H9 (cell line): ENCODE measurements at regions not wholly inside any gene's neighbourhood (a gene's known extent, or its start where the extent isn't known, plus 50 kb on each side); places are given as distances from the start of the nearest gene placed in this dataset.

Experiments used
- DNase-seq: peaks from one replicate; pipeline ENCODE4 v3.0.0-alpha.2; 2017
- H2AFZ ChIP-seq: one replicate; pipeline ENCODE4 v1.6.1; 2013; ENCODE audit warnings: mild to moderate bottlenecking, low read length, control low read depth, moderate library complexity
- H2AK5ac ChIP-seq: 2 replicates; pipeline ENCODE4 v1.6.1; 2013; ENCODE audit warnings: low read length, control low read depth, mixed read lengths; ENCODE audit not compliant: insufficient read length
- H2BK120ac ChIP-seq: one replicate; pipeline ENCODE4 v1.6.1; 2013; ENCODE audit warnings: low read depth, mild to moderate bottlenecking, low read length, control low read depth, inconsistent platforms; ENCODE audit not compliant: poor library complexity, severe bottlenecking
- H2BK12ac ChIP-seq: 2 replicates; pipeline ENCODE4 v1.6.1; 2013; ENCODE audit warnings: low read length, control low read depth, mixed read lengths, low read depth; ENCODE audit not compliant: insufficient read length
- H2BK15ac ChIP-seq: 2 replicates; pipeline ENCODE4 v1.6.1; 2013; ENCODE audit warnings: low read depth, low read length, control low read depth
- H2BK20ac ChIP-seq: one replicate; pipeline ENCODE4 v1.6.1; 2013; ENCODE audit warnings: low read depth, mild to moderate bottlenecking, low read length, control low read depth, inconsistent platforms; ENCODE audit not compliant: poor library complexity, severe bottlenecking
- H2BK5ac ChIP-seq: 2 replicates; pipeline ENCODE4 v1.6.1; 2013; ENCODE audit warnings: low read length, control low read depth, mixed read lengths; ENCODE audit not compliant: insufficient read length
- H3K14ac ChIP-seq: 2 replicates; pipeline ENCODE4 v1.6.1; 2013; ENCODE audit warnings: low read length, control low read depth; ENCODE audit not compliant: insufficient read depth
- H3K18ac ChIP-seq: 2 replicates; pipeline ENCODE4 v1.6.1; 2013; ENCODE audit warnings: low read depth, mild to moderate bottlenecking, mixed read lengths, low read length, control low read depth; ENCODE audit not compliant: insufficient read length
- H3K23ac ChIP-seq: 2 replicates; pipeline ENCODE4 v1.6.1; 2013; ENCODE audit warnings: low read length, control low read depth, mixed read lengths, low read depth; ENCODE audit not compliant: insufficient read length
- H3K23me2 ChIP-seq: 2 replicates; pipeline ENCODE4 v1.6.1; 2013; ENCODE audit warnings: low read depth, mild to moderate bottlenecking, mixed read lengths, low read length, control low read depth; ENCODE audit not compliant: insufficient read length, poor library complexity, severe bottlenecking
- H3K27ac ChIP-seq: 2 replicates; pipeline ENCODE4 v1.5.1; 2013; ENCODE audit warnings: low read length, control low read depth, mixed read lengths, low read depth; ENCODE audit not compliant: insufficient read length
- H3K27me3 ChIP-seq: 2 replicates; pipeline ENCODE4 v1.6.1; 2013; ENCODE audit warnings: low read length, control low read depth, inconsistent platforms; ENCODE audit not compliant: insufficient read depth
- H3K4ac ChIP-seq: 2 replicates; pipeline ENCODE4 v1.6.1; 2013; ENCODE audit warnings: low read depth, mild to moderate bottlenecking, control low read depth, inconsistent platforms, low read length, moderate library complexity
- H3K4me1 ChIP-seq: 2 replicates; pipeline ENCODE4 v1.6.1; 2013; ENCODE audit warnings: low read length, control low read depth, inconsistent platforms; ENCODE audit not compliant: insufficient read depth
- H3K4me2 ChIP-seq: 2 replicates; pipeline ENCODE4 v1.6.1; 2013; ENCODE audit warnings: low read length, control low read depth, mixed read lengths; ENCODE audit not compliant: insufficient read length, insufficient read depth
- H3K56ac ChIP-seq: 2 replicates; pipeline ENCODE4 v1.6.1; 2013; ENCODE audit warnings: low read depth, mild to moderate bottlenecking, mixed read lengths, low read length, control low read depth; ENCODE audit not compliant: insufficient read length
- H3K79me1 ChIP-seq: 2 replicates; pipeline ENCODE4 v1.6.1; 2013; ENCODE audit warnings: low read depth, mild to moderate bottlenecking, moderate library complexity, low read length, control low read depth, inconsistent platforms; ENCODE audit not compliant: insufficient read depth, poor library complexity, severe bottlenecking
- H3K79me2 ChIP-seq: 2 replicates; pipeline ENCODE4 v1.6.1; 2013; ENCODE audit warnings: low read length, control low read depth, inconsistent platforms; ENCODE audit not compliant: insufficient read depth
- H3K9ac ChIP-seq: 2 replicates; pipeline ENCODE4 v1.6.1; 2013; ENCODE audit warnings: low read length, control low read depth, mixed read lengths; ENCODE audit not compliant: insufficient read length; ENCODE audit errors: extremely low read depth
- H3K9me3 ChIP-seq: one replicate; pipeline ENCODE4 v1.6.1; 2013; ENCODE audit warnings: low read depth, low read length, inconsistent platforms; ENCODE audit not compliant: control insufficient read depth
- H3T11ph ChIP-seq: one replicate; pipeline ENCODE4 v1.6.1; 2013; ENCODE audit warnings: mild to moderate bottlenecking, low read length, control low read depth, inconsistent platforms
- H4K20me1 ChIP-seq: one replicate; pipeline ENCODE4 v1.6.1; 2013; ENCODE audit not compliant: control insufficient read depth, insufficient read length, insufficient read depth
- H4K5ac ChIP-seq: 2 replicates; pipeline ENCODE4 v1.6.1; 2013; ENCODE audit warnings: low read depth, mild to moderate bottlenecking, mixed read lengths, low read length, control low read depth; ENCODE audit not compliant: insufficient read length
- H4K8ac ChIP-seq: replicated peaks from 2 replicates; pipeline ENCODE4 v1.6.1; 2013; ENCODE audit warnings: low read length, control low read depth, mixed read lengths, low read depth; ENCODE audit not compliant: insufficient read length
- H4K91ac ChIP-seq: 2 replicates; pipeline ENCODE4 v1.6.1; 2013; ENCODE audit warnings: low read depth, mild to moderate bottlenecking, moderate library complexity, mixed read lengths, low read length, control low read depth; ENCODE audit not compliant: insufficient read length
- H3K27ac Mint-ChIP-seq, 3 experiments: 2 replicates in 2 of 3; 3 replicates in 1 of 3; pipeline ENCODE4 v1.8.0; 2020 to 2021; ENCODE audit warnings: mixed read lengths in 3 of 3, mild to moderate bottlenecking in 1 of 3, moderate library complexity in 1 of 3
- H3K27me3 Mint-ChIP-seq: 2 replicates; pipeline ENCODE4 v1.8.0; 2021; ENCODE audit warnings: low read depth, mild to moderate bottlenecking, moderate library complexity, mixed read lengths
- H3K36me3 Mint-ChIP-seq, 3 experiments: 2 replicates in 2 of 3; 3 replicates in 1 of 3; pipeline ENCODE4 v1.8.0; 2020 to 2021; ENCODE audit warnings: low read depth in 3 of 3, mixed read lengths in 3 of 3; ENCODE audit not compliant: insufficient read depth in 1 of 3
- H3K4me1 Mint-ChIP-seq, 2 experiments: 2 replicates each; pipeline ENCODE4 v1.8.0; 2020; ENCODE audit warnings: mixed read lengths in 2 of 2
- H3K4me3 Mint-ChIP-seq, 2 experiments: 2 replicates in 1 of 2; 3 replicates in 1 of 2; pipeline ENCODE4 v1.8.0; 2020 to 2021; ENCODE audit warnings: mild to moderate bottlenecking in 2 of 2, mixed read lengths in 2 of 2, moderate library complexity in 1 of 2
- H3K9me3 Mint-ChIP-seq, 2 experiments: 2 replicates in 1 of 2; 3 replicates in 1 of 2; pipeline ENCODE4 v1.8.0; 2020; ENCODE audit warnings: mild to moderate bottlenecking in 2 of 2, mixed read lengths in 2 of 2, moderate library complexity in 1 of 2
- TF ChIP-seq, protein P1 (sequence below): fragments of 200-600 bp; sonication (generic); conservative IDR thresholded peaks from 3 replicates; pipeline ENCODE4 v1.8.0; 2021; ENCODE audit warnings: antibody characterized with exemption, mild to moderate bottlenecking

DNA sequence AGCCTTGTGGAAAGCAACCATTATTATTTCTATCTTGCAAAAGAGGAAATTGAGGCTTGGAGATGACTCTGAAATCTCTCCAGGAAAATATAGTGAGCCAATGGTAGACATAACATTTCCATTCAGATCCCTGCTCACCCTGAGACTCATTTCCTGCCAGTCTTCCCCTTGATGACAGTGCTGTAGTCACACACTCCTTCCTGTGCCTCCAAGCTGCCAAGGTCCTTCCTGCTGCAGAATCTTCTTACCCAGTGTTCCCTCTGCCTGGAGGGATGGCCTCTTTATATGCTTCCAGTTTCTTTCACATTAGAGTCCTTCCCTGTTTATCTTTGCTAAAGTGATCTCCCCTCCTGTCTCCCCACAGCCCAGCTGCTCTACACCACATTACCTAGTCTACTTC lies 648.1 kb downstream of the TOX3 start:
- peaks cover 5% of the 10 kb centered on the region; the same call in 1 of the 2 replicates for H3K4me1 ChIP-seq
- H3K23ac ChIP-seq: no peak overlapping the region
- no peak overlapping the region for H3T11ph ChIP-seq
- no peaks in the 10 kb centered on the region; a peak in 1 of 5 replicates for H3K9me3 Mint-ChIP-seq
- H2BK12ac ChIP-seq: no peak overlapping the region
- no peak overlapping the region for H3K9ac ChIP-seq
- no peaks in the 10 kb centered on the region for H3K27me3 ChIP-seq
- no peak overlapping the region for H2BK20ac ChIP-seq
- H3K27ac Mint-ChIP-seq: peak overlapping the region in 1 of 3 experiments; percentile 41; a peak in 1 of 7 replicates
- H3K4me2 ChIP-seq: no peak overlapping the region
- no peak overlapping the region for H2AK5ac ChIP-seq
- no peak overlapping the region for H3K56ac ChIP-seq
- H4K91ac ChIP-seq: no peak overlapping the region
- H4K20me1 ChIP-seq: no peaks in the 10 kb centered on the region
- H2BK5ac ChIP-seq: no peak overlapping the region
- H3K23me2 ChIP-seq: no peaks in the 10 kb centered on the region
- H4K5ac ChIP-seq: no peak overlapping the region
- H3K79me1 ChIP-seq: no peaks in the 10 kb centered on the region
- no peak overlapping the region for H3K4me3 Mint-ChIP-seq
- H3K4ac ChIP-seq: no peak overlapping the region
- DNase-seq: no peak
- H3K9me3 ChIP-seq: no peaks in the 10 kb centered on the region
- H4K8ac ChIP-seq: no peak overlapping the region
- peaks cover 0 to 7% (median 4%) of the 10 kb centered on the region in 3 experiments; a peak in 4 of 7 replicates for H3K36me3 Mint-ChIP-seq
- peaks cover 14 to 27% of the 10 kb centered on the region in 2 experiments for H3K4me1 Mint-ChIP-seq
- TF ChIP-seq, protein P1, sequence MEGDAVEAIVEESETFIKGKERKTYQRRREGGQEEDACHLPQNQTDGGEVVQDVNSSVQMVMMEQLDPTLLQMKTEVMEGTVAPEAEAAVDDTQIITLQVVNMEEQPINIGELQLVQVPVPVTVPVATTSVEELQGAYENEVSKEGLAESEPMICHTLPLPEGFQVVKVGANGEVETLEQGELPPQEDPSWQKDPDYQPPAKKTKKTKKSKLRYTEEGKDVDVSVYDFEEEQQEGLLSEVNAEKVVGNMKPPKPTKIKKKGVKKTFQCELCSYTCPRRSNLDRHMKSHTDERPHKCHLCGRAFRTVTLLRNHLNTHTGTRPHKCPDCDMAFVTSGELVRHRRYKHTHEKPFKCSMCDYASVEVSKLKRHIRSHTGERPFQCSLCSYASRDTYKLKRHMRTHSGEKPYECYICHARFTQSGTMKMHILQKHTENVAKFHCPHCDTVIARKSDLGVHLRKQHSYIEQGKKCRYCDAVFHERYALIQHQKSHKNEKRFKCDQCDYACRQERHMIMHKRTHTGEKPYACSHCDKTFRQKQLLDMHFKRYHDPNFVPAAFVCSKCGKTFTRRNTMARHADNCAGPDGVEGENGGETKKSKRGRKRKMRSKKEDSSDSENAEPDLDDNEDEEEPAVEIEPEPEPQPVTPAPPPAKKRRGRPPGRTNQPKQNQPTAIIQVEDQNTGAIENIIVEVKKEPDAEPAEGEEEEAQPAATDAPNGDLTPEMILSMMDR: no peak
- no peak overlapping the region for H3K27ac ChIP-seq
- no peaks in the 10 kb centered on the region for H3K79me2 ChIP-seq
- no peak overlapping the region for H2BK120ac ChIP-seq
- H2BK15ac ChIP-seq: no peak overlapping the region
- no peak overlapping the region for H2AFZ ChIP-seq
- no peaks in the 10 kb centered on the region for H3K27me3 Mint-ChIP-seq
- H3K14ac ChIP-seq: no peak overlapping the region
- H3K18ac ChIP-seq: no peak overlapping the region
